ENCODE measurements at regions not wholly inside any gene's neighbourhood (a gene's known extent, or its start where the extent isn't known, plus 50 kb on each side); places are given as distances from the start of the nearest gene placed in this dataset.

- WGBS, 5 donors = 41 to 53% (median 49%) methylated on average over 2 of the region's 2 CpGs
- Histone ChIP-seq H3K27me3 (no peaks in the 10 kb centered on the region), H3K9me3 (peaks cover 0 to 28% (median 15%) of the 10 kb centered on the region in 4 donors), H3K27ac (no peak overlapping the region), H3K4me3 (no peak overlapping the region), H3K36me3 (no peaks in the 10 kb centered on the region), H3K4me1 (no peaks in the 10 kb centered on the region)
- no peak for DNase-seq
- TF ChIP-seq POLR2A (IDR thresholded peaks at IDR 0.05) (no peak), EP300 (IDR thresholded peaks at IDR 0.05) (no peak), POLR2AphosphoS5 (IDR thresholded peaks at IDR 0.05) (no peak)
- intact Hi-C loops (cut with DNase I; ENCODE audit: low total_unique reads) = no loop called here
These were observed 176.3 kb downstream of the NPR3 start for GRCh38 chr5:32887390-32887789.

- H3K36me3 ChIP-seq = no peaks in the 10 kb centered on the region
- DNase-seq = no peak
- no peak overlapping the region for H3K4me3 ChIP-seq
- intact Hi-C loops (cut with DNase I; ENCODE audit: low total_unique reads) = no loop called here
- H3K4me1 ChIP-seq = no peaks in the 10 kb centered on the region
- H3K27ac ChIP-seq = no peak overlapping the region
- 0 to 56% (median 21%) methylated on average over 1 of the region's 1 CpG for WGBS, 5 donors
- H3K9me3 ChIP-seq = peaks cover 0 to 13% (median 2%) of the 10 kb centered on the region in 4 donors
- TF ChIP-seq POLR2A (IDR thresholded peaks at IDR 0.05) (no peak), EP300 (IDR thresholded peaks at IDR 0.05) (no peak), CTCF (IDR thresholded peaks at IDR 0.05) (no peak), POLR2AphosphoS5 (IDR thresholded peaks at IDR 0.05) (no peak)
- no peaks in the 10 kb centered on the region for H3K27me3 ChIP-seq
These were observed 178.0 kb downstream of the NPR3 start for GRCh38 chr5:32889078-32889477.

GRCh38 chr5:32903613-32904012, 192.5 kb downstream of the NPR3 start:
- no peaks in the 10 kb centered on the region for H3K4me1 ChIP-seq
- TF ChIP-seq EP300 (IDR thresholded peaks at IDR 0.05) = no peak
- no peak for TF ChIP-seq POLR2AphosphoS5 (IDR thresholded peaks at IDR 0.05)
- TF ChIP-seq POLR2A (IDR thresholded peaks at IDR 0.05) = no peak
- TF ChIP-seq CTCF (IDR thresholded peaks at IDR 0.05) = no peak
- no peak for DNase-seq
- no peak overlapping the region for H3K27ac ChIP-seq
- H3K9me3 ChIP-seq = peaks cover 0 to 19% (median 3%) of the 10 kb centered on the region in 4 donors
- WGBS, 5 donors = 30 to 58% (median 33%) methylated on average over 2 of the region's 2 CpGs
- H3K27me3 ChIP-seq = no peaks in the 10 kb centered on the region
- no peak overlapping the region for H3K4me3 ChIP-seq
- no peaks in the 10 kb centered on the region for H3K36me3 ChIP-seq
- intact Hi-C loops (cut with DNase I; ENCODE audit: low total_unique reads) = no loop called here

- intact Hi-C loops (cut with DNase I; ENCODE audit: low total_unique reads) = no loop called here
- Histone ChIP-seq H3K36me3 (no peaks in the 10 kb centered on the region), H3K4me1 (no peaks in the 10 kb centered on the region), H3K27me3 (no peaks in the 10 kb centered on the region), H3K27ac (no peak overlapping the region), H3K9me3 (peaks cover 0 to 17% (median 2%) of the 10 kb centered on the region in 4 donors), H3K4me3 (no peak overlapping the region)
- no peak for TF ChIP-seq POLR2AphosphoS5 (IDR thresholded peaks at IDR 0.05)
- no peak for TF ChIP-seq EP300 (IDR thresholded peaks at IDR 0.05)
- TF ChIP-seq CTCF (IDR thresholded peaks at IDR 0.05) = no peak
- TF ChIP-seq POLR2A (IDR thresholded peaks at IDR 0.05) = no peak
- peak in 1 of 2 donors; percentile 2 for DNase-seq
- 36 to 73% (median 65%) methylated on average over 2 of the region's 2 CpGs for WGBS, 5 donors
These were observed 197.5 kb downstream of the NPR3 start for GRCh38 chr5:32908641-32909040.

GRCh38 chr5:32909207-32909606, 198.1 kb downstream of the NPR3 start:
- no peaks in the 10 kb centered on the region for H3K36me3 ChIP-seq
- TF ChIP-seq CTCF (IDR thresholded peaks at IDR 0.05) (no peak), POLR2A (IDR thresholded peaks at IDR 0.05) (no peak), POLR2AphosphoS5 (IDR thresholded peaks at IDR 0.05) (no peak), EP300 (IDR thresholded peaks at IDR 0.05) (no peak)
- H3K27me3 ChIP-seq = no peaks in the 10 kb centered on the region
- intact Hi-C loops (cut with DNase I; ENCODE audit: low total_unique reads) = no loop called here
- DNase-seq = no peak
- H3K4me1 ChIP-seq = no peaks in the 10 kb centered on the region
- H3K27ac ChIP-seq = no peak overlapping the region
- H3K4me3 ChIP-seq = no peak overlapping the region
- H3K9me3 ChIP-seq = peaks cover 0 to 17% (median 2%) of the 10 kb centered on the region in 4 donors
- 75 to 83% (median 76%) methylated on average over 5 of the region's 5 CpGs for WGBS, 5 donors

All from stomach (tissue), 8 donors.